IPS-NIHi7 (cell line): ENCODE measurements at regions not wholly inside any gene's neighbourhood (a gene's known extent, or its start where the extent isn't known, plus 50 kb on each side); places are given as distances from the start of the nearest gene placed in this dataset.

ENCODE experiments used
- DNase-seq: peaks from one replicate; pipeline ENCODE4 v3.0.0; 2012; ENCODE audit warnings: mixed read lengths; ENCODE audit errors: extremely low spot score

DNA sequence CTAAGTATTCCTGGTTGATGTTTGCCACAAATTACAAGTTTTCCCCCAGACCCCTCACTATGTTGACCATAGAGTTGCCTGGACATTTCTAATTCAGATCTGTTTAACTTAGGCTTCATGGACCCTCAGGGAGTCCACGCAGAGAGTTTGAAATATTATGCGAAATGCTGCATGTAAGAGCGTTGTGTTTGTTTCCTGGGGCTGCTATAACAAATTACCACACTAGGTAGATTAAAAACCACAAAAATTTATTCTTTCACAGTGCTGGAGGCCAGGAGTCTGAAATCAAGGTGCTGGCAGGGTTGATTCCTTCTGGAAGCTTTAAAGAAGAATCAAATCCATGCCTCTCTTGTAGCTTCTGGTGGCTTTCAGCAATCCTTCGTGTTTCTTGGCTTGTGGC is 177.9 kb upstream of the KITLG start:
- no peak for DNase-seq

DNA sequence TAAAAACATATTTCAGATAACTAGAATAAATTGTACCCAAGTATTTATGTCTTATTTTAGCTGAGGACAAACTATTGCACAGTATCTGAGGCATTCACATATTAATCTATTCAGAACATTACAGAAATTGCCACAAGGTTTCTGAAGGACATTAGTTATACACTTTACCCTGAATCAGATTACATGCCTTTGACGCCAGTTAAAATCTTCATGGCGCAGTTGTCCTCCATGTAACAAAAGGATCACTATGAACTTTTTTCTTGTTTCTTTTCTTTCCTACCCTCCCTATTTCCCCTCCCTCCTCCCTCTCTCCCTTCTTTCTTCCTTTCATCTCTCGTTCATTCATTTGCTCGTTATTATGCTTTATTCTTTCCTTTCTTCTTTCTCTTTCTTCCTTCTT is 176.6 kb upstream of the KITLG start:
- no peak for DNase-seq

DNA sequence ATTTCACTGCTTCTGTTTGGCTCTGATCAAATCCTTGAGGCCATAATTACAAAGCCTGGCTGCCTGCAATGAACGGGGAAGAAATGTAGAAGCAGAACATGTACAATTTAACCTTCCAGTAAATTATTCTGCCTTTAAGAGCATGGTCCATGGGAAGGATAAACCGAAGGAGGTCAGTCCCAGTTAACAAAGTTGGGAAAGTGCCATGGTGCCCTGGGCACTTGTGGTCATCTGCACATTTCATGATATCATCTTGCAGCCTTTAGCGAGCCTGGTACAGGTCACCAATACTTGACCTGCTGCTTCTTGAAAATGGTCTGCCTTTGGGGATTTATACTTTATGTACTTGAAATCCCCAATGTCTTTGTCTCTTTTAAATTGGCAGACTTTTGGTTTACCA is 175.9 kb upstream of the KITLG start:
- DNase-seq, result no peak

DNA sequence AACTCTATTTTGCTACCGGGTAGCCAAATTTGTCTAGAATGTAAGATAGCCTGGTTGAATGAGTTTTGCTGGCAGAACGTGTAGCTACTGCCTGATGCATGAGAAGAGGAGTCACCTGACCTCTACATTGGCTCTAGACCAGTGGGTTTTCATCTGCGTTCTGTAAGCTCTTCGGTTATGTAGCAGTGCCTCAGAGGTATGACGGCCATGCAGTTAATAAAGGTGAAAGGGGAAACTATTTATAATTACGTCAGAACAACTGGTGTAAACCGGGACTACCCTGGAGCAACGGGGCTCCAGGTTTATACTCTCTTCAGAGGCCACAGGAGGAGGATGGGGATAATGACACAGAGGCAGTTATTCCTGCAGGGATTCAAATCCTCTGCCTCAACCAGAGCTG is 173.4 kb upstream of the KITLG start:
- DNase-seq, result no peak

DNA sequence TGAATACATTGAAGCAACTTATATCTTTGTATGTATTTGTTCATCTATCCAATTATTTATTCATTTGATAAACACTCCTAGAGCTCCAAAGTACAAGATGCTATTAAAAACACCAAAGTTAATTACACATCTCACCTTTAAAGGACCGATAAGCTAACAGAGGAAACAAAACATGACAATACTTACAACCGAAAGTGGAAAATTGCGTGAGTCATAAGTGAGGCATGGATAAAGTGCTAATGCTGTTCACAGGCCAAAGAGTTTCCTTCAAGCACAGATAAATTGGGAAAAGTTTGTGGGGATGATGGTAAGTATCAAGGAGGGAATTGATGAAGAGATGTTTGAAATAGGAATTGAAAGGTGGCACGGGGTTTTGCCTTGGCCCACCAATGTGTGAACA is 172.8 kb upstream of the KITLG start:
- DNase-seq, result no peak

DNA sequence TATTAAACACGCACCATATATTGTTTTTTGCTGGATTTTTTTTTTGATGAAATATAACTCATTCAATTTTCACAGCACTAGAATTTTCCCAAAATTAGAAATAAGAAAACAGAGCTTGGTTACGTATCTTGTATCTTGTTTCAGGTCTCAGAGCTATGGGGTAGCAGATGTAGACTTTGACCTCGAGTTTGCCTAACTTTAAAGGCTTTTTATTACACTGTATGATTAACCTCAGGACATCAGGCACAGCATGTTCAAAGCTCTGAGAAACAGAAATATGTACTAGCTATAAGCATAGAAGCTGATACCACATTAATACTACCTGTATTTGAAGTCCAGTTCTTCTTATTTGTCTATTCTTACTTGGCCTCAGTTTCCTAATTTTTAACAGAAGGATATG is 171.9 kb upstream of the KITLG start:
- DNase-seq, result no peak

DNA sequence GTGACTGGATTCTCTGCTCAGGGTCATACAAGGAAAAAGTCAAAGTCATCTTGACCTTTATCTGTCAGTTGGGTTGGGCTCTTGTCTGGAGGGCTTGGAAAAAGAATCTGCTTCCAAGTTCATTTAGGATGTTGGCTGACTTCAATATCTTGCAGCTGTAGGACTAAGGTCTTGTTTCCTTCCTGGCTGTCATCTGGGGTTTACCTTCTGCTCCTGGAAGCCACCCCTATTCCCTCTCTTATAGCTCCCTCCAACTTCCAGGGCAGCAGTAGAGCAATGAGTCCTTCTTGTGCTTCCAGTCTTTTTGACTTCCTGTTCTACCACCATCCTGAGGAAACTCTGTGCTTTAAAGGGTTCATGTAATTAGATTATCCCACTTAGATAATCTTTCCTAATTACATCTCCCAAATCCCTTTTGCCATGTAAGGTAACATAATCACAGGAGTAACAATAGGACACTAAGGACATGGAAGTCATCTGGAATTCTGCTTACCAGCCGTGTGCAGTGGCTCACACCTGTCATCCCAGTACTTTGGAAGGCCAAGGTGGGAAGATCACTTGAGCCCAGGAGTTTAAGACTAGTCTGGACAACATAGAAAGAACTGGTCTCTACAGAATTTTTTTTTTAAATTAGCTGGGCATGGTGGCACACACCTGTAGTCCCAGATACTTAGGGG is 170.7 kb upstream of the KITLG start:
- DNase-seq, result no peak

DNA sequence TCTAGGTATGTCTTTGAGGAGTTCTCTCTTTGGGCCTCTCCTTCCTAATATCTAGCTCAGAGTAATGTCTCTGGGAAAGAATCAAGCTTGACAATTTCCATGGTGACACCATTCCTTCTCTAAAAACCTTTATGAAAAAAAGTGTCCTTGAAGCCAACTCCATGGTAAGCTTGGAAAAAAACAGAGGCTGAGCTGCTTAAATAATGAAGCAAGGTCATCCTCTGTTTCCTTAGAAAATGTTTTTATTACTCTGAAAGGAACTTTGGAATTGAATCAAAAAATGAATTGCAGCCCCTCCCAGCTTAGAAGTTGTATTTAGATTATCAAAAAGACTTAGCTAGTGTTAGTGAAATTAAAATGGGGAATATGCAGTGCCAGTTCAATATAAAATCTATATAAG is 166.1 kb upstream of the KITLG start:
- no peak for DNase-seq

DNA sequence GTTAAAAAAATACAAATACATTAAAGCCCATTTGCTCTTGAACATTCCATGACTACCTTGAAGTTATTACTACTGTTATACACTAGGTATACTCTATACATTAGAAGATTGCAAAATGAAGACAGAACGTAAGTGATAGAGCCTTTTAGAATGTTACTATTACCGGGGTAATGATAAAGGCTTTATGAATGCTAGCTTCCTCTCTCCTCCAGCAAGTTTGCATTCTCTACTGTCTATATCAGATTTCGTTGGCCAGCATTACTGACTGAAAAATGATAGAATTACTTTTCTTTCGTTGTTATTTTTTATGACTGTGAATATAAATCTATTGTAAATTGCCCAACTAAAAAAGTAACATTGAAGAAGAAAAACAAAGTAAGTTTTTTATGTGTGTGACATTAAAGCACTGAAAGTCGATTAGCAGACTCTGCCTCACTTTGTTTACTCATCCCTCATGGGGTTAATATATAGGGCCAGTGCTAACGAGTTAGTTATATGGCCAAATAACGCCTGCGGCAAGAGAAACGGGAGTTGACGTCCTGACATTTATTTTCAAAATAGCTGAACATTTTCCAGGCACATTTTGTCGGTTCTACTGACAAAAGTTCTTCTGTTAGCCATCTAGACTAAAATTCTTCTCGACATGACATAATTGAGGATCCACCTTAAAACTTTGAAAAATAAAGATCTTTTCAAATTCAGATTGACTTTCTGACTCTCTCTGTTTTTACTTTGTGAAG is 163.8 kb upstream of the KITLG start:
- no peak for DNase-seq

DNA sequence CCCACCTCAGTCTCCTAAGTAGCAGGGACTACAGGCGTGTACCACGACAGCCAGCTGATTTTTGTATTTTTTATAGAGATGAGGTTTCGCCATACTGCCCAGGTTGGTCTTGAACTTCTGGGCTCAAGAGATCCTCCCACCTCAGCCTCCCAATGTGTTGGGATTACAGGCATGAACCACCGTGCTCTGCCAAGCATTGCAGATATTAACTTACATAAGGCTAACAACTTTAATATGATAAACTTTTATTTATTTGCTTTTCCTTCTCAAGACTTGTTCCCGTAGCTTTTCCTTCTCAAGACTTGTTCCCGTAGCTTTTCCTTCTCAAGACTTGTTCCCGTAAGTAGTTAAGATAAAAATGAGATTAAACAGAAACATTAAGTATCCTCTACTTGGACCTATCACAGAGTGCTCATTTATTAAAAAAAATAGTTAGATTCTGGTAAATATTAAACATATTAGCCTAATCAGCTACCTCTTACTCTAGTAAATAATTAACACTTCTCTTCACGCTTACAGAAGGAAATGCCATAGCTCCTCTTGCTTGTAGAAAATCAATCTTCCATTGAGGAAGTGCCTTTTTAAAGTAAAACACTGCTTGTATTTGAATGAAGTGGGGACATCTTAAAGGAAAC is 157.7 kb upstream of the KITLG start:
- DNase-seq, result no peak

DNA sequence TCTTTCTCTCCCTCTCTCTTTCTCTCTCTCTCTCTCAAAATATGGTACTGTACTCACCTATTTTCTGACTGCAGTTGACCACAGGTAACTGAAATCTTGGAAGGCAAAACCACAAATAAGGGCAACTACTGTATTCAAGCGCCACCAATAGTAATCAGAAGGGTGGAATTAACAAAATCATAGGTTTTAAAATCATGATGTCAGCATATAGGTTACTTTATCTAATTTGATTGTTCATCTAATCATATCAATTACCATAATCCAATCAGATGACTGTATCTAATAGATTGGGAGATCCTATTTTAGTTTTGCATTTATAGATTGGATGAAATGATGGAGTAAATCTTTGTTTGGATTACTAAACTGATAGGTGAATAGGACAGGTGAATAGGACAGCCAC is 155.8 kb upstream of the KITLG start:
- no peak for DNase-seq

DNA sequence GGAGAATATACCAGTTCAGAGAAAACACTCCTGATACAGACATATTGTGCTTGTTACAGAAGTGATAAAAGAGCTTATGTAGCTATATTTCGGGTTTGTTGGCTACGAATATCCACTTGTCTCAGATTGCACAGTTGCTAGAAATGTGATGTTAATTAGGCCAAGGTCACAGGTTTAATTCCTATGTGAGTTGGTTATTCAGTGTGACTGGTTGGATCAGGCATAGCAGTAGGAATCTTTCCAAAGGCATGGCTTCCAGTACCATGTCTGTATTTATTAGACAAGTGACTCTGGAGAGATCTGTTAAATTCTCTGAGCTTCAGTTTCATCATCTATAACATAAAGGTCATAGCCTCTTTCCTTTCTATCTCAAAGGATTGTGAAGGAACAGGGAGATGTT is 152.7 kb upstream of the KITLG start:
- DNase-seq, result no peak

DNA sequence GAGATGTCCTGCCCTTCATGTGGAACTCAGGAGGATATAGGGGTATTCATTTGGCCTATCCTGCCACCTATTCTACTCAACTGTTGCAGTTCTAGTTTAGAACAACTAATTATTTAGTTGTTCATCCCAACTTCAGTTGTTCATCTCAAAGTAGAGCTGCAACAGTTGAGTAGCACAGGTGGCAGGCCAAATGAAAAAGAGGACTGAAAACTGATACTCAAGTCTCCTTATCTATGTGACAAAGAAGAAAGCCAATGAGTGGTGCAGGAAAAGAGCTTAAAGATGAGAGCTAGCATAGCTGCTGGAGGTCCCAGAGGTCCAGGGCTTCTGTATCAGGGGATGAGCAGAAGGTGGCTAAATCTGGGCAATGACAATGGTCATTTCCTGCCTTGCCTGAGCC is 148.9 kb upstream of the KITLG start:
- DNase-seq, result peak; percentile 8

DNA sequence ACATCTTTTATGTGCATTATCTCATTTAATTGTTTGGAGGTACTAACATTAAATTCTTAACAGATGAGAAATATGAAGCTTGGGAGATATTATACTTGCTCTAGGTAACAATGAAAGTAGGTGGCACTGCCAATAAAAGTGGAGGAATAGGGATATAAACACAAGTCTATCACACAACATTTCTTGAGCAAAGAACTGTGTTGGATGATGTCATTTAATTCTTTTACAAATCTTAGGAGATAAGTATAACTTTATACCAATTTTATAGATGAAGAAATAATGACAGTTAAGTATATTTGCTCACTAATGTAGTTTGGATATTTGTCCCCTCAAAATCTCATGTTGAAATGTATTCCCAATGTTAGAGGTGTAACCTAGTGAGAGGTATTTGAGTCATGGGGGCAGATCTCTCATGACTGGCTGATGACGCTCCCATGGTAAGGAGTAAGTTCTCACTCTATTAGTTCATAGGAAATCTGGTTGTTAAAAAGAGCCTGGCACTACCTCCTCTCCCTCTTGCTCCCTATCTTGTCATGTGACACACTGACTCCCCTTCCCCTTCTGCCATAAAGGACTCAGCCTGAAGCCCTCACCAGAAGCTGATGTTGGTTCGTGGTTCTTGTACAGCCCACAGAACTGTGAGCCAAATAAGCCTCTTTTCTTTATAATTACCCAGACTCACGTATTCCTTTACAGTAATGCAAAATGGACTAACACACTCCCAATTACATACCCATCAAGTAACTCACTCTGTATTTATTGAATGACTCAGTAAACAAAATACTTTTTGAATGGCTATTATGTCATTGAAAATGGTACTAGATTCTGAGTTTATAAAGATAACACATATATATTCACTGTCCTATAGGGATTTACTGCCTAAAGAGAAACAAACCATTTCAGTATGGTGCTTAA is 146.8 kb upstream of the KITLG start:
- DNase-seq, result no peak

DNA sequence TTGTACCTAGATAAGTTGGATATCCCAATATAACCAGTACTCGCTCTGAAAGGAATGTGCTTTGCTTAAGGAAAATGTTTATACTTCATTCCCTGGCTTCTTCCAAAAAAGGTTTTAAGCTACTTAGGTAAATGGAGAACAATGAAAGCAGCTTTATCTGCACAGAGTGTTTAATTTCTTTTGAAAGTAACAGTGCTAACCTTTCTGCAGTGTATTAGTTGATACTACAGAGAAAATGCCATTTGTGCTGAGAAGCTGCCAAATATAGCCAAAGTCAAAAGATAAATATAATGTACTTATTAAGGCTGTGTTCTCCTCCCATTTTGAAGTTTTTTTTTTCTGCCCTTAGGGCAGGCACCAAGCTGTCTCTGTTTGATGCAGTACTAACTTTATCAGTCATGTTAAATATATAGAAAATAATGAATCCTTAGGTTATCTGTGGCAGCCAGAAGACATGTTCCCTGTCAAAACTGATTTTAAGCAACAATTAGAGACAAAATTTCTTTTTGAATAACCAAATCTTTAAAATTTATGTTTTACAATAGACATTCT is 145.4 kb upstream of the KITLG start:
- DNase-seq, result no peak

DNA sequence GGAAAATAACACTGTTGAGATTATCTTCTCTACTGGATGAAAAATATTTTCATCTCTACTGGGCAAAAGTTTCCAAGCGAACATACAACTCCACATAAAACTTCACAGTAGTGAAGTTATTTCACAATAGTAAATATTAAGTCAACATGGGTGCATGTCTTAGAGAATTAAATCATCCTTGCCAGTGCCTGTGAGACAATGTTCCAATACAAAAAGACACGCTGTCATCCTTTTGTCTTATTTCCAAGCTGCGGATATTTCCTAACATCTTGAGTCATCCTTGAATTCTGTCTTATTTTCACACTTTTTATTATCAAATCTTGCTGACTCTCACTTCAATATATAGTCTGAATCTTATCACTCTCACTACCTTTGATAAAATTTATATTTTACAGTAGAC is 142.9 kb upstream of the KITLG start:
- DNase-seq, result no peak

DNA sequence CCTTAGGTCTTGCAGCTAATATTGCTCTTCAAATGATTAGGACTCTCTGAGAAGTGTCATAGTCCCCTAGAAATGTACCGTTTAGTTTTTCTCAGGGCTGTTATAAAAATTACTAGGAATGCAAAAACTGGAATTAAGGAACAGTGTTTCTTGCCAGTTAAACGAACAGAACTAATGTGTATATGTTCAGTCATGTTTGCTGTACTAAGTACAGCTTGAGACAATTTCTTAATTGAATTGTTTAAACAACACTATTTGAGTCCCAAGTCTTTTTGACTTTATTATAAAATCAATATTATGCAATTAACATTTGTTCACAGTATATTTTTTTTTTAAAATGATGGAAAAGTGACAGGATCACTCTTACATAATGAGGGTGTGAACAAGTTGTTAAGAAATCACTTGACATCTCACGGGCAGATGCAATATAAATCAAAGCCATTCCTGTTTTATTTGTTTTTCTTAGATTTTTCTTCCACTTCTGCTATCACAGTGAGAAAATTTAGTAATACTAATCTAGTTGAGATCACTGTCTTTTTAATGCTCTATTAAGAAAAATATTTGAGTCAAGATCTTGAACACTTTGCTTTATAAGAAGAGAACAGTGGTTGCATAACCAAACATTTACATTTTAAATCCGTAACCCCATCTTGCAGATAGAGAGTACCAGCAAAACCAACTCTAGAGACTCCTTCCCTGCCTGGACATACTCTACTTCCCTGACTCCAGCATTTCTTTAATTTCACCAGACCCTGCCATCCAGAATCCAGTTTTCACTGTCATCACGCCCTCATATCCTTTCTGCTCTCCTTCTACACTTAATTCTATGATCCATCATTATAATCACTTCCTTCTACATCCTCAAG is 140.7 kb upstream of the KITLG start:
- no peak for DNase-seq

DNA sequence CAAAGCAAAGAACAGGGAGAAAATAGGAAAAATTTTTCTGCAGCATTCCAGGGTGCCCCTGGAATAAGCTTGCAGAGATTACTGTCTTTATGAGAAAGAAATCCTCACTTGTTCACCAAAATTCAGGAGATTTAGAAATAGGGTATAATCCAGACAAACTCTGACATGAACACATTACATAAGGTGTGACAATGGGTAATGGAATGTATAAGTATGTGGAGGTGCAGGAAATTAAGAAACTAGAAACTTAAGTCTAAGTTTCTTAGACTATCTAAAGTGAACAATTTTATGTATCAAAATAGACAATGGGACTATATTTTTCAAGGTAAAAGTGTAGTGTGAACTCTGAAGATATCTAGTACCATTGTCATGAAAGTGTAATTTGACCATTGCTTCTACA is 140.0 kb upstream of the KITLG start:
- no peak for DNase-seq

DNA sequence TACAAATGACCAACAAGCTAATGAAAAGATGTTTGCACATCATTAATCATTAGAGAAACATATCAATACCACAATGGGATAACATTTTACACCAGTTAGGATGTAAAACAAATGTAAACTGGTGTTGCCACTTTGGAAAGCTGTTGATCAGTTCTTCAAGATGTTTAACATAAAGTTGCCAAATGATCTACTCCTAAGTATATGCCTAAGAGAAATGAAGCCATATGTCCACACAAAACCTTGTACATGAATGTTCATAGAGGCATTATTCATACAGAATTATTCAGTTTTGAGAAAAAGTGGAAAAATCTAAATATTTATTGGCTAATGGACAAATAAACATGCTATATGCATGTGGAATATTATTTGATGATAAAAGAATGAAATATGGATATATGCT is 136.9 kb upstream of the KITLG start:
- no peak for DNase-seq

DNA sequence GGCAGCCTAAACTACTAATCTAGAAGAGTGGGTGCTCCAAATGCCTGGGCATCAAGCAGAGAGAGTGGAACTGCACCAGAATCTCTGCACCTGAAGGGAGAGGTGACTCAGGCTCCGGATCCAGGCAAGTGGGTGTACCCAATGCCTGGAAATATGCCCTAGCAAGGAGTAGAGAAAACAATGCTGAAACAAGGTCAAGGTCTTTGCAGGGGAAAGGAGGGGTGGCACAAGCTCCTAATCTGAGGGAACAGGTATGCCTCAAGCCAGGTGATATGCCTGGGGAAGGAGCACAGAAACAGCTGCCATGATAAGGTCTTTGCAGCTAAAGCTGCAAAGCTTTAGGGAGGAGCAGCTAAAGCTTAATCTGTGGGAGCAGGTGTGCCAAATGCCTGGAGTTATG is 136.0 kb upstream of the KITLG start:
- DNase-seq, result no peak

DNA sequence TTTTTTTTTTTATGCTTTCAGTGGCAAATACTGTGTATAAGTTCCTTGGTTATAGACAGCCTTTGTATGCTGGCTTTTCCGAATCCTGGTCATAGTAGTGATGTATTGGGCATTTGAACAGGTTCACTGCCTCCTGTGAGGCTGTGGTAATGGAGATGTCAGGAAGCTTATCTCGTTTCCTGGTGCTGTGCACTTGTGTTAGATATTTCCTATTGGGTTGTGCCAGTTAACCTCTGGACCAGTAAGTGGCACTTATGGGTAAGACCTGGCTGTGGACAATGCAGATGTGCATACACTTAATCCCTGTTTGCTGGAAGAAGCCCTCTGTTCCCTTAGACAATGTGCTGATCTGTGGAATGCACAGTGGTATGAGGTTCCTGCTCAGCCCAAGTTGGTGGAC is 135.4 kb upstream of the KITLG start:
- no peak for DNase-seq
